Hepatocyte (in vitro differentiated cells): ENCODE measurements at regions not wholly inside any gene's neighbourhood (a gene's known extent, or its start where the extent isn't known, plus 50 kb on each side); places are given as distances from the start of the nearest gene placed in this dataset.

ENCODE experiments used
- DNase-seq: peaks from one replicate; pipeline ENCODE4 v3.0.0-alpha.2; 2016; ENCODE audit warnings: low spot score
- H2AFZ ChIP-seq: fragments of 200-600 bp; sonication (generic); 2 replicates; pipeline ENCODE4 v1.6.0; 2016; ENCODE audit warnings: antibody characterized with exemption, mild to moderate bottlenecking
- H3K27ac ChIP-seq: fragments of 200-600 bp; sonication (generic); 2 replicates; pipeline ENCODE4 v1.5.1; 2016; ENCODE audit warnings: mild to moderate bottlenecking
- H3K27me3 ChIP-seq: fragments of 200-600 bp; sonication (generic); 2 replicates; pipeline ENCODE4 v1.6.1; 2016
- H3K36me3 ChIP-seq: fragments of 200-600 bp; sonication (generic); replicated peaks from 2 replicates; pipeline ENCODE4 v1.5.1; 2016; ENCODE audit warnings: low read depth; ENCODE audit not compliant: insufficient read depth
- H3K4me1 ChIP-seq: fragments of 200-600 bp; sonication (generic); 2 replicates; pipeline ENCODE4 v1.5.1; 2016; ENCODE audit warnings: mild to moderate bottlenecking, moderate library complexity; ENCODE audit not compliant: insufficient read depth
- H3K4me2 ChIP-seq: fragments of 200-600 bp; sonication (generic); 2 replicates; pipeline ENCODE4 v1.6.0; 2016
- H3K4me3 ChIP-seq: fragments of 200-600 bp; sonication (generic); 2 replicates; pipeline ENCODE4 v1.5.1; 2016; ENCODE audit warnings: mild to moderate bottlenecking
- H3K79me2 ChIP-seq: fragments of 200-600 bp; sonication (generic); 2 replicates; pipeline ENCODE4 v1.6.0; 2017; ENCODE audit warnings: mild to moderate bottlenecking
- H3K9me2 ChIP-seq: fragments of 200-600 bp; sonication (generic); replicated peaks from 2 replicates; pipeline ENCODE4 v1.6.0; 2017; ENCODE audit warnings: mild to moderate bottlenecking; ENCODE audit not compliant: insufficient read depth
- H3K9me3 ChIP-seq: fragments of 200-600 bp; sonication (generic); 2 replicates; pipeline ENCODE4 v1.5.1; 2016; ENCODE audit warnings: low read depth, mild to moderate bottlenecking
- H4K20me1 ChIP-seq: fragments of 200-600 bp; sonication (generic); 2 replicates; pipeline ENCODE4 v1.6.0; 2016; ENCODE audit warnings: mild to moderate bottlenecking; ENCODE audit not compliant: insufficient read depth, poor library complexity, severe bottlenecking
- EZH2 ChIP-seq: fragments of 200-600 bp; sonication (generic); IDR thresholded peaks from 2 replicates; pipeline ENCODE4 v1.6.1; 2016; ENCODE audit warnings: antibody characterized with exemption, mild to moderate bottlenecking, borderline replicate concordance
- EZH2phosphoT487 ChIP-seq: fragments of 200-600 bp; sonication (generic); IDR thresholded peaks from one replicate; pipeline ENCODE4 v1.6.1; 2018; ENCODE audit warnings: antibody characterized with exemption, mild to moderate bottlenecking, low read depth, moderate library complexity; ENCODE audit not compliant: unreplicated experiment, severe bottlenecking
- WGBS: methylation state at CpG from one replicate; pipeline ENCODE4 v1.1.6; 2016; ENCODE audit warnings: low lambda C conversion rate; ENCODE audit errors: missing lambda C conversion rate; 5-methylcytosine and 5-hydroxymethylcytosine counted together
- TF ChIP-seq, protein P1 (sequence below): fragments of 200-600 bp; sonication (generic); IDR thresholded peaks from 2 replicates; pipeline ENCODE4 v1.5.1; 2016; ENCODE audit warnings: antibody characterized with exemption, mild to moderate bottlenecking; ENCODE audit not compliant: poor library complexity

GRCh38 chr12:118751355-118751754 lies 230.0 kb upstream of the SRRM4 start:
- no peaks in the 10 kb centered on the region for H3K27me3 ChIP-seq
- TF ChIP-seq, protein P1, sequence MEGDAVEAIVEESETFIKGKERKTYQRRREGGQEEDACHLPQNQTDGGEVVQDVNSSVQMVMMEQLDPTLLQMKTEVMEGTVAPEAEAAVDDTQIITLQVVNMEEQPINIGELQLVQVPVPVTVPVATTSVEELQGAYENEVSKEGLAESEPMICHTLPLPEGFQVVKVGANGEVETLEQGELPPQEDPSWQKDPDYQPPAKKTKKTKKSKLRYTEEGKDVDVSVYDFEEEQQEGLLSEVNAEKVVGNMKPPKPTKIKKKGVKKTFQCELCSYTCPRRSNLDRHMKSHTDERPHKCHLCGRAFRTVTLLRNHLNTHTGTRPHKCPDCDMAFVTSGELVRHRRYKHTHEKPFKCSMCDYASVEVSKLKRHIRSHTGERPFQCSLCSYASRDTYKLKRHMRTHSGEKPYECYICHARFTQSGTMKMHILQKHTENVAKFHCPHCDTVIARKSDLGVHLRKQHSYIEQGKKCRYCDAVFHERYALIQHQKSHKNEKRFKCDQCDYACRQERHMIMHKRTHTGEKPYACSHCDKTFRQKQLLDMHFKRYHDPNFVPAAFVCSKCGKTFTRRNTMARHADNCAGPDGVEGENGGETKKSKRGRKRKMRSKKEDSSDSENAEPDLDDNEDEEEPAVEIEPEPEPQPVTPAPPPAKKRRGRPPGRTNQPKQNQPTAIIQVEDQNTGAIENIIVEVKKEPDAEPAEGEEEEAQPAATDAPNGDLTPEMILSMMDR: no peak
- TF ChIP-seq EZH2phosphoT487 (no peak), EZH2 (no peak)
- H2AFZ ChIP-seq: no peak overlapping the region
- no peaks in the 10 kb centered on the region for H3K4me1 ChIP-seq
- H3K4me2 ChIP-seq: no peak overlapping the region
- H3K4me3 ChIP-seq: no peak overlapping the region
- no peak overlapping the region for H3K27ac ChIP-seq
- WGBS: 90% methylated on average over 1 of the region's 1 CpG
- H3K9me3 ChIP-seq: no peaks in the 10 kb centered on the region
- no peaks in the 10 kb centered on the region for H3K9me2 ChIP-seq
- H3K79me2 ChIP-seq: no peaks in the 10 kb centered on the region
- H3K36me3 ChIP-seq: no peaks in the 10 kb centered on the region
- DNase-seq: no peak
- H4K20me1 ChIP-seq: no peaks in the 10 kb centered on the region

DNA sequence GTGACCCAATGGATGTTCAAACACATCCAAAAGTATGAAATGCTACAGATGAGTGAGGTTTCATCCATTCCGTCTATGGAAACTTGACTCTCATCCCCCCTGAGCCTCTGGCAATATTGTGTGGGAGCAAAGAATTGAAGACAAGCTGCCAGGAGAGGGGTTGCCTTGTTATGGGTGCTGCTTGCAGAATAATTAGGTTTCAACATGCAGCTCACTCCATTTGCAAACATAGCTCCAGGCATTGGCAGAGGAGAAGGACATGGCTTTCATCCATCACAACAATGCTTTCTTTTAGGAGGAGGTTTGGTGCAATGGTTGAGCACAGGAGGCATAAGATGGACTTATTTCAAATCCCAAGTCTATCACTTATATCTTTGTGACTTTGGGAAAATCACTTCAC lies 220.7 kb upstream of the SRRM4 start:
- H3K9me3 ChIP-seq: no peaks in the 10 kb centered on the region
- H4K20me1 ChIP-seq: no peaks in the 10 kb centered on the region
- no peak overlapping the region for H3K27ac ChIP-seq
- H3K4me3 ChIP-seq: no peak overlapping the region
- no peak overlapping the region for H3K4me2 ChIP-seq
- H3K36me3 ChIP-seq: no peaks in the 10 kb centered on the region
- H3K27me3 ChIP-seq: no peaks in the 10 kb centered on the region
- no peak for TF ChIP-seq EZH2phosphoT487
- no peak for TF ChIP-seq EZH2
- TF ChIP-seq, protein P1: no peak
- DNase-seq: no peak
- no peak overlapping the region for H2AFZ ChIP-seq
- H3K79me2 ChIP-seq: no peaks in the 10 kb centered on the region
- no peaks in the 10 kb centered on the region for H3K9me2 ChIP-seq
- H3K4me1 ChIP-seq: no peaks in the 10 kb centered on the region
- 91% methylated on average over 1 of the region's 1 CpG for WGBS

GRCh38 chr12:118763234-118763633 lies 218.1 kb upstream of the SRRM4 start:
- H2AFZ ChIP-seq: no peak overlapping the region
- H3K27me3 ChIP-seq: no peaks in the 10 kb centered on the region
- H3K9me3 ChIP-seq: no peaks in the 10 kb centered on the region
- WGBS: 89% methylated on average over 1 of the region's 1 CpG
- H3K4me1 ChIP-seq: no peaks in the 10 kb centered on the region
- no peak for DNase-seq
- no peak overlapping the region for H3K4me2 ChIP-seq
- no peak overlapping the region for H3K4me3 ChIP-seq
- H4K20me1 ChIP-seq: no peaks in the 10 kb centered on the region
- H3K27ac ChIP-seq: no peak overlapping the region
- H3K79me2 ChIP-seq: no peaks in the 10 kb centered on the region
- TF ChIP-seq, protein P1: no peak
- TF ChIP-seq EZH2phosphoT487 (no peak), EZH2 (no peak)
- H3K36me3 ChIP-seq: no peaks in the 10 kb centered on the region
- no peaks in the 10 kb centered on the region for H3K9me2 ChIP-seq
